ENCODE measurements at regions not wholly inside any gene's neighbourhood (a gene's known extent, or its start where the extent isn't known, plus 50 kb on each side); places are given as distances from the start of the nearest gene placed in this dataset.
"Not testable (repeated sequence)": the region's sequence is repeated elsewhere in the genome, so short reads cannot be mapped to it uniquely, and the experiment has no call there.

GRCh38 chr12:68480526-68480925 lies 130.2 kb upstream of the RAP1B start:
- peaks cover 3% of the 10 kb centered on the region for H3K4me1 ChIP-seq (ENCODE audit: control insufficient read depth, insufficient read depth, low read length, poor library complexity, severe bottlenecking)
- no peaks in the 10 kb centered on the region for H3K27me3 ChIP-seq (replicated peaks; ENCODE audit: control insufficient read depth, insufficient read depth, low read length, poor library complexity, severe bottlenecking)
- H3K27ac ChIP-seq (ENCODE audit: insufficient read depth, low read length, poor library complexity, severe bottlenecking) = no peak overlapping the region
- H3K9me3 ChIP-seq (ENCODE audit: control insufficient read depth, low read length) = no peaks in the 10 kb centered on the region
- H3K36me3 ChIP-seq (ENCODE audit: control insufficient read depth, insufficient read depth, low read length) = no peaks in the 10 kb centered on the region
- DNase-seq = no peak
- no peak overlapping the region for H3K4me3 ChIP-seq (ENCODE audit: insufficient read depth, low read depth, low read length, poor library complexity, severe bottlenecking)

GRCh38 chr12:68481181-68481941 lies 129.3 kb upstream of the RAP1B start:
- Histone ChIP-seq H3K9me3 (ENCODE audit: control insufficient read depth, low read length) (no peaks in the 10 kb centered on the region), H3K4me1 (ENCODE audit: control insufficient read depth, insufficient read depth, low read length, poor library complexity, severe bottlenecking) (peaks cover 3% of the 10 kb centered on the region), H3K27me3 (replicated peaks; ENCODE audit: control insufficient read depth, insufficient read depth, low read length, poor library complexity, severe bottlenecking) (no peaks in the 10 kb centered on the region), H3K4me3 (ENCODE audit: insufficient read depth, low read depth, low read length, poor library complexity, severe bottlenecking) (no peak overlapping the region), H3K27ac (ENCODE audit: insufficient read depth, low read length, poor library complexity, severe bottlenecking) (no peak overlapping the region), H3K36me3 (ENCODE audit: control insufficient read depth, insufficient read depth, low read length) (no peaks in the 10 kb centered on the region)
- no peak for DNase-seq

GRCh38 chr12:68482014-68482413 lies 128.7 kb upstream of the RAP1B start:
- no peaks in the 10 kb centered on the region for H3K36me3 ChIP-seq (ENCODE audit: control insufficient read depth, insufficient read depth, low read length)
- no peak overlapping the region for H3K27ac ChIP-seq (ENCODE audit: insufficient read depth, low read length, poor library complexity, severe bottlenecking)
- H3K4me1 ChIP-seq (ENCODE audit: control insufficient read depth, insufficient read depth, low read length, poor library complexity, severe bottlenecking) = peaks cover 3% of the 10 kb centered on the region
- no peak overlapping the region for H3K4me3 ChIP-seq (ENCODE audit: insufficient read depth, low read depth, low read length, poor library complexity, severe bottlenecking)
- H3K9me3 ChIP-seq (ENCODE audit: control insufficient read depth, low read length) = no peaks in the 10 kb centered on the region
- DNase-seq = no peak
- H3K27me3 ChIP-seq (replicated peaks; ENCODE audit: control insufficient read depth, insufficient read depth, low read length, poor library complexity, severe bottlenecking) = no peaks in the 10 kb centered on the region

GRCh38 chr12:68482660-68483059 lies 128.0 kb upstream of the RAP1B start:
- no peaks in the 10 kb centered on the region for H3K27me3 ChIP-seq (replicated peaks; ENCODE audit: control insufficient read depth, insufficient read depth, low read length, poor library complexity, severe bottlenecking)
- peaks cover 3% of the 10 kb centered on the region for H3K4me1 ChIP-seq (ENCODE audit: control insufficient read depth, insufficient read depth, low read length, poor library complexity, severe bottlenecking)
- no peak for DNase-seq
- H3K27ac ChIP-seq (ENCODE audit: insufficient read depth, low read length, poor library complexity, severe bottlenecking) = no peak overlapping the region
- H3K9me3 ChIP-seq (ENCODE audit: control insufficient read depth, low read length) = no peaks in the 10 kb centered on the region
- no peaks in the 10 kb centered on the region for H3K36me3 ChIP-seq (ENCODE audit: control insufficient read depth, insufficient read depth, low read length)
- no peak overlapping the region for H3K4me3 ChIP-seq (ENCODE audit: insufficient read depth, low read depth, low read length, poor library complexity, severe bottlenecking)

GRCh38 chr12:68483592-68484383 lies 126.9 kb upstream of the RAP1B start:
- Histone ChIP-seq H3K9me3 (ENCODE audit: control insufficient read depth, low read length) (no peaks in the 10 kb centered on the region), H3K36me3 (ENCODE audit: control insufficient read depth, insufficient read depth, low read length) (no peaks in the 10 kb centered on the region), H3K4me3 (ENCODE audit: insufficient read depth, low read depth, low read length, poor library complexity, severe bottlenecking) (no peak overlapping the region), H3K27me3 (replicated peaks; ENCODE audit: control insufficient read depth, insufficient read depth, low read length, poor library complexity, severe bottlenecking) (no peaks in the 10 kb centered on the region), H3K4me1 (ENCODE audit: control insufficient read depth, insufficient read depth, low read length, poor library complexity, severe bottlenecking) (peaks cover 3% of the 10 kb centered on the region), H3K27ac (ENCODE audit: insufficient read depth, low read length, poor library complexity, severe bottlenecking) (no peak overlapping the region)
- no peak for DNase-seq

GRCh38 chr12:68484578-68484977 lies 126.1 kb upstream of the RAP1B start:
- H3K27me3 ChIP-seq (replicated peaks; ENCODE audit: control insufficient read depth, insufficient read depth, low read length, poor library complexity, severe bottlenecking) = not testable (repeated sequence)

GRCh38 chr12:68486449-68486848 lies 124.2 kb upstream of the RAP1B start:
- not testable (repeated sequence) for H3K27ac ChIP-seq (ENCODE audit: insufficient read depth, low read length, poor library complexity, severe bottlenecking); DNase-seq; H3K27me3 ChIP-seq (replicated peaks; ENCODE audit: control insufficient read depth, insufficient read depth, low read length, poor library complexity, severe bottlenecking); H3K9me3 ChIP-seq (ENCODE audit: control insufficient read depth, low read length); H3K36me3 ChIP-seq (ENCODE audit: control insufficient read depth, insufficient read depth, low read length); H3K4me3 ChIP-seq (ENCODE audit: insufficient read depth, low read depth, low read length, poor library complexity, severe bottlenecking); H3K4me1 ChIP-seq (ENCODE audit: control insufficient read depth, insufficient read depth, low read length, poor library complexity, severe bottlenecking)

More at GRCh38 chr12:68484578-68484977, 126.1 kb upstream of the RAP1B start:
- not testable (repeated sequence) for DNase-seq; H3K36me3 ChIP-seq (ENCODE audit: control insufficient read depth, insufficient read depth, low read length); H3K4me3 ChIP-seq (ENCODE audit: insufficient read depth, low read depth, low read length, poor library complexity, severe bottlenecking); H3K27ac ChIP-seq (ENCODE audit: insufficient read depth, low read length, poor library complexity, severe bottlenecking); H3K4me1 ChIP-seq (ENCODE audit: control insufficient read depth, insufficient read depth, low read length, poor library complexity, severe bottlenecking); H3K9me3 ChIP-seq (ENCODE audit: control insufficient read depth, low read length)

GRCh38 chr12:68487721-68488309 lies 122.9 kb upstream of the RAP1B start:
- peaks cover 2% of the 10 kb centered on the region for H3K4me1 ChIP-seq (ENCODE audit: control insufficient read depth, insufficient read depth, low read length, poor library complexity, severe bottlenecking)
- H3K27me3 ChIP-seq (replicated peaks; ENCODE audit: control insufficient read depth, insufficient read depth, low read length, poor library complexity, severe bottlenecking) = no peaks in the 10 kb centered on the region
- no peak for DNase-seq
- no peaks in the 10 kb centered on the region for H3K36me3 ChIP-seq (ENCODE audit: control insufficient read depth, insufficient read depth, low read length)
- H3K4me3 ChIP-seq (ENCODE audit: insufficient read depth, low read depth, low read length, poor library complexity, severe bottlenecking) = no peak overlapping the region
- H3K27ac ChIP-seq (ENCODE audit: insufficient read depth, low read length, poor library complexity, severe bottlenecking) = no peak overlapping the region
- no peaks in the 10 kb centered on the region for H3K9me3 ChIP-seq (ENCODE audit: control insufficient read depth, low read length)

- no peaks in the 10 kb centered on the region for H3K36me3 ChIP-seq (ENCODE audit: control insufficient read depth, insufficient read depth, low read length)
- no peak for DNase-seq
- no peaks in the 10 kb centered on the region for H3K4me1 ChIP-seq (ENCODE audit: control insufficient read depth, insufficient read depth, low read length, poor library complexity, severe bottlenecking)
- H3K9me3 ChIP-seq (ENCODE audit: control insufficient read depth, low read length) = no peaks in the 10 kb centered on the region
- no peak overlapping the region for H3K27ac ChIP-seq (ENCODE audit: insufficient read depth, low read length, poor library complexity, severe bottlenecking)
- H3K4me3 ChIP-seq (ENCODE audit: insufficient read depth, low read depth, low read length, poor library complexity, severe bottlenecking) = no peak overlapping the region
- no peaks in the 10 kb centered on the region for H3K27me3 ChIP-seq (replicated peaks; ENCODE audit: control insufficient read depth, insufficient read depth, low read length, poor library complexity, severe bottlenecking)
These were observed 121.4 kb upstream of the RAP1B start for GRCh38 chr12:68489273-68489672.

GRCh38 chr12:68490476-68490875 lies 120.2 kb upstream of the RAP1B start:
- no peak for DNase-seq
- Histone ChIP-seq H3K9me3 (ENCODE audit: control insufficient read depth, low read length) (no peaks in the 10 kb centered on the region), H3K36me3 (ENCODE audit: control insufficient read depth, insufficient read depth, low read length) (no peaks in the 10 kb centered on the region), H3K4me1 (ENCODE audit: control insufficient read depth, insufficient read depth, low read length, poor library complexity, severe bottlenecking) (no peaks in the 10 kb centered on the region), H3K27me3 (replicated peaks; ENCODE audit: control insufficient read depth, insufficient read depth, low read length, poor library complexity, severe bottlenecking) (no peaks in the 10 kb centered on the region), H3K27ac (ENCODE audit: insufficient read depth, low read length, poor library complexity, severe bottlenecking) (no peak overlapping the region), H3K4me3 (ENCODE audit: insufficient read depth, low read depth, low read length, poor library complexity, severe bottlenecking) (no peak overlapping the region)
